CD4-positive, alpha-beta T cell (primary cell): ENCODE measurements at regions not wholly inside any gene's neighbourhood (a gene's known extent, or its start where the extent isn't known, plus 50 kb on each side); places are given as distances from the start of the nearest gene placed in this dataset.

Experiments used
- ATAC-seq: fragments of 200-7000 bp; cut with Tn5 transposase; one replicate; pipeline ENCODE4 v1.10.0; 2022; ENCODE audit warnings: mild to moderate bottlenecking; ENCODE audit not compliant: poor library complexity
- CTCF ChIA-PET: fragments of 350-600 bp; sonication (Branson Sonifier 250); formaldehyde crosslinking; loops from one replicate; lab custom pipeline; 2021; ENCODE audit warnings: antibody characterized with exemption, inconsistent platforms; lab: Charles Lee
- POLR2A ChIA-PET: fragments of 350-600 bp; sonication (Branson Sonifier 250); formaldehyde crosslinking; loops from one replicate; lab custom pipeline; 2021; ENCODE audit warnings: antibody characterized with exemption, inconsistent platforms; lab: Charles Lee
- DNase-seq, 14 experiments: peaks; one replicate each; pipeline ENCODE4 v3.0.0-alpha.2; 2013 to 2020; ENCODE audit warnings: mixed read lengths in 2 of 14
- H3K27ac ChIP-seq, 2 donors: one replicate each; pipeline versions ENCODE4 v1.5.1 to v1.7.0; 2013; ENCODE audit warnings: low read length in 2 of 2, low read depth in 1 of 2, mild to moderate bottlenecking in 1 of 2
- H3K27me3 ChIP-seq, 2 experiments: 1 replicate in 1 of 2; 2 replicates in 1 of 2; pipeline versions ENCODE4 v1.6.1 to v1.7.0; 2013; ENCODE audit warnings: low read length in 2 of 2, control low read depth in 1 of 2, mild to moderate bottlenecking in 1 of 2, moderate library complexity in 1 of 2; ENCODE audit not compliant: insufficient read depth in 2 of 2, control insufficient read depth in 1 of 2
- H3K36me3 ChIP-seq: one replicate; pipeline ENCODE4 v1.6.1; 2013; ENCODE audit warnings: low read length, control low read depth; ENCODE audit not compliant: insufficient read depth
- H3K4me1 ChIP-seq: one replicate; pipeline ENCODE4 v1.6.1; 2013; ENCODE audit warnings: low read length, control low read depth; ENCODE audit not compliant: insufficient read depth
- H3K4me3 ChIP-seq: one replicate; pipeline ENCODE4 v1.5.1; 2013; ENCODE audit warnings: mild to moderate bottlenecking, low read length, moderate library complexity
- H3K9me3 ChIP-seq, 2 experiments: 1 replicate in 1 of 2; 2 replicates in 1 of 2; pipeline versions ENCODE4 v1.6.1 to v1.7.0; 2013; ENCODE audit warnings: low read length in 2 of 2, mild to moderate bottlenecking in 2 of 2, control low read depth in 1 of 2, moderate library complexity in 1 of 2; ENCODE audit not compliant: control insufficient read depth in 1 of 2, insufficient read depth in 1 of 2
- H3K27ac Mint-ChIP-seq: one replicate; pipeline ENCODE4 v1.8.0; 2020; ENCODE audit warnings: mixed read lengths
- H3K27me3 Mint-ChIP-seq: one replicate; pipeline ENCODE4 v1.8.0; 2021; ENCODE audit warnings: mixed read lengths
- H3K36me3 Mint-ChIP-seq: one replicate; pipeline ENCODE4 v1.8.0; 2021; ENCODE audit warnings: low read depth, mixed read lengths
- H3K4me1 Mint-ChIP-seq: one replicate; pipeline ENCODE4 v1.8.0; 2021; ENCODE audit warnings: low read depth, mixed read lengths
- H3K4me3 Mint-ChIP-seq: one replicate; pipeline ENCODE4 v1.8.0; 2020; ENCODE audit warnings: mild to moderate bottlenecking, mixed read lengths
- H3K9me3 Mint-ChIP-seq: one replicate; pipeline ENCODE4 v1.8.0; 2020; ENCODE audit warnings: mixed read lengths
- intact Hi-C, 2 experiments: fragments of 100-400 bp; cut with DNase I in 1 of 2; cut with micrococcal nuclease in 1 of 2; formaldehyde crosslinking; loops; one replicate each; pipeline versions ENCODE4 v1.15.1 to v1.9.0; 2023 to 2025; cut with DNase I, micrococcal nuclease
- TF ChIP-seq, protein P1 (sequence below): fragments of 200-600 bp; IDR thresholded peaks from one replicate; pipeline ENCODE4 v1.8.0; 2022; ENCODE audit warnings: antibody characterized with exemption, mild to moderate bottlenecking

DNA sequence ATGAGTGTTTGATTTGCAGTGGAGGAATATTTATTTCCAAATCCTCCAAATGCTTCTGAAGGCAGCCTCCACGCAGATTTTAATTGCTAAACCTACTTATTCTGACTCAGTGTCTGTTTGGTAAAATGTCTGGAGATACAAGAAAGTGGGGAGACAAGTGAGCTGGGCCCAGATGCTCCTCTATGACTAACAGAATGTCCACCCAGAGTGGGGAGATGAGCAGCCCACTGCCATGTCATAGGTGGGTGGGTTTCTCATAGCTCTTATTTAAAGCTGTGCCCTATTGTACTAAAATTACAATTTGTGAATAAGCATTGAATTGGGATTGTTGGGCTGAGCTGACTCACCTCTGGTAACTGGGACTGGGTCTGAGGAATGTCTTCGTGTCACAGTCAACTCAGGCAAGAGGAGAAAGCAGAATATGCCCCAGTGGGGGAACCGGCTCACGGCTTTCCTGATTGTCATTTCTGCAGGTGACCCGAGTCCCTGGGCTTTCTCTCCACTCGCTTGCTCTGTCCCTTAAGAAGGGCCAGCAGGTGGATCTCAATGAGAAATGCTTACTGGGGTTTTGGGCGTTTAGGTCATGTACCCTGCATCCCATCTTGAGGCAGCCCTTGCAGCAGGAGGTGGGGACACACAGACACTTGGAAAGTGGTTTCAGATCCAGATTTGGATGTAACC is 116.3 kb upstream of the SPRED2 start:
- no peaks in the 10 kb centered on the region for H3K4me1 Mint-ChIP-seq
- DNase-seq, result no peak
- H3K27ac Mint-ChIP-seq, result no peak overlapping the region
- Histone ChIP-seq H3K27ac (no peak overlapping the region), H3K4me1 (peaks cover 4% of the 10 kb centered on the region), H3K9me3 (no peaks in the 10 kb centered on the region), H3K27me3 (no peaks in the 10 kb centered on the region), H3K4me3 (no peak overlapping the region), H3K36me3 (no peaks in the 10 kb centered on the region)
- no peak for ATAC-seq
- no peaks in the 10 kb centered on the region for H3K27me3 Mint-ChIP-seq
- CTCF ChIA-PET, result interaction anchor here (1.0 kb wide), 1 partner anchor 25 kb away, joined by 3 read pairs; no protein-coding TSS in a partner anchor
- TF ChIP-seq, protein P1, sequence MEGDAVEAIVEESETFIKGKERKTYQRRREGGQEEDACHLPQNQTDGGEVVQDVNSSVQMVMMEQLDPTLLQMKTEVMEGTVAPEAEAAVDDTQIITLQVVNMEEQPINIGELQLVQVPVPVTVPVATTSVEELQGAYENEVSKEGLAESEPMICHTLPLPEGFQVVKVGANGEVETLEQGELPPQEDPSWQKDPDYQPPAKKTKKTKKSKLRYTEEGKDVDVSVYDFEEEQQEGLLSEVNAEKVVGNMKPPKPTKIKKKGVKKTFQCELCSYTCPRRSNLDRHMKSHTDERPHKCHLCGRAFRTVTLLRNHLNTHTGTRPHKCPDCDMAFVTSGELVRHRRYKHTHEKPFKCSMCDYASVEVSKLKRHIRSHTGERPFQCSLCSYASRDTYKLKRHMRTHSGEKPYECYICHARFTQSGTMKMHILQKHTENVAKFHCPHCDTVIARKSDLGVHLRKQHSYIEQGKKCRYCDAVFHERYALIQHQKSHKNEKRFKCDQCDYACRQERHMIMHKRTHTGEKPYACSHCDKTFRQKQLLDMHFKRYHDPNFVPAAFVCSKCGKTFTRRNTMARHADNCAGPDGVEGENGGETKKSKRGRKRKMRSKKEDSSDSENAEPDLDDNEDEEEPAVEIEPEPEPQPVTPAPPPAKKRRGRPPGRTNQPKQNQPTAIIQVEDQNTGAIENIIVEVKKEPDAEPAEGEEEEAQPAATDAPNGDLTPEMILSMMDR, result no peak
- H3K36me3 Mint-ChIP-seq, result no peaks in the 10 kb centered on the region
- intact Hi-C loops, result no loop called here
- no peak overlapping the region for H3K4me3 Mint-ChIP-seq
- H3K9me3 Mint-ChIP-seq, result no peaks in the 10 kb centered on the region
- POLR2A ChIA-PET, result no interaction called here

DNA sequence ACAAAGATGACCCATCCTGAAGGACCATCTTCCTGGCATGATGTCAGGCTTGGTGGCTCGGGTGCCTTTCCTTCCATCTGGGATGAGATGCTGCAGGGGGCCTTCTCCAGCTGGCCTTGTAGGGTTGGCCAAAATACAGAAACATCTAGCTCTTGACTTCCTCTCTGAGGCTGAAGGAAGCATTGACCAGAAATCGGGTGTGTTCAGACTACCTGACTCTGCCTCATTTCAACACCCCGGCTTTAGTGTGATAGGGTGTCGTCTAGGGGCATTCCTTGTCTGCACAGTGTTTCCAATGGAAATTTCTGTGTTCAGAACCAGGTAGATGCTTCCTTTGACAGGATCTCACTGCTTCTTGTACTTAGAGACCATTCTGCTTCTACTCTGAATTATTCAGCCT is 115.7 kb upstream of the SPRED2 start:
- intact Hi-C loops, result no loop called here
- ATAC-seq, result no peak
- TF ChIP-seq, protein P1, result no peak
- ChIA-PET POLR2A (no interaction called here), CTCF (no interaction called here)
- Histone ChIP-seq H3K4me3 (no peak overlapping the region), H3K36me3 (no peaks in the 10 kb centered on the region), H3K4me1 (peaks cover under 1% of the 10 kb centered on the region), H3K27ac (no peak overlapping the region), H3K27me3 (no peaks in the 10 kb centered on the region), H3K9me3 (no peaks in the 10 kb centered on the region)
- DNase-seq, result no peak
- no peaks in the 10 kb centered on the region for H3K9me3 Mint-ChIP-seq
- no peaks in the 10 kb centered on the region for H3K36me3 Mint-ChIP-seq
- H3K4me3 Mint-ChIP-seq, result no peak overlapping the region
- no peaks in the 10 kb centered on the region for H3K27me3 Mint-ChIP-seq
- H3K4me1 Mint-ChIP-seq, result no peaks in the 10 kb centered on the region
- H3K27ac Mint-ChIP-seq, result no peak overlapping the region

DNA sequence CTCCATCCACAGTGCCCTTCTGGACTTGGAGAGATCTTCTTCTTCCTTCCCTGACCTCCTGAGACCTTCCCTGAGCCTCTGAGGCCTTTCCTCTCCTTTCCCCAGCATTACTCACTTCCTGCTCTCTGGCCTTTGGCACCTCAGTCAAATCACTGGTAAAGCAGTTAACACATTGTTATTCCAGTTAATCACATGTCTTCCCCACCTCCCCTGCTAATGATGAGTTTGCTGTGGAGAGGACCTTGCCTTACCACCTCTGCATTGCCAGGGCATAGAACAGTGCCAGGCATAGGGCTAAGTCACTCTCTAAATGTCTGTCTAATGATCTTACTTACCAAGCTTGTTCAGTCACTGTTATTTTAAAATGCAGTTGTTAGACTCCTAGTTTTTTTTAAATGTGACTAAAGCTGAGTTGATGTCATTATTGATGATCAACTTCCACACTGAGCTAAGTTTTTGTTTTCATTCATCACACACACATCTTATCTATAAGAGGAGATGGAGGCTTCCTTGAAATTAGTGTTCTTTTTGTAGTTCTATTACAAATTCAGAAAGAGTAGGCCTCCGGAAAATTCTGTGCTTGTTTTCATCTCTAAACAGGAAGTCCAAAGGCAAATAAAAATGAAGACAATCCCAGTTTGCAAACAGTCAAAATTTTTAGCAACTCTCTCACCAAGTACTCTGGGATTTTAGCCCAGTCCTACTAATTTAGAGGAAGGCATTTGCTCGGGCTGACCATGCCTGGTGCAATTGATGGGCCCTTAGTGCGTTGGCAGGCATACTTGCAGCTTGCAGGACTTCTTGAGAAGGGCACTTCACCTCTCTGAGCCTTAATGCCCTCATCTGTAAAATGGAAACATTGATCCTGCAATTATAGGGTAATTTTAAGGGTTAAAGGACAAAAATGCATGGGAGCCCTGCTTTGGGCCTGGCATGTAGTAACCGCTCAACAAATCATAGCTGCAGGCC is 113.7 kb upstream of the SPRED2 start:
- Histone ChIP-seq H3K36me3 (no peaks in the 10 kb centered on the region), H3K27ac (no peak overlapping the region), H3K27me3 (no peaks in the 10 kb centered on the region), H3K9me3 (no peaks in the 10 kb centered on the region), H3K4me1 (no peaks in the 10 kb centered on the region), H3K4me3 (no peak overlapping the region)
- Mint-ChIP-seq H3K4me1 (no peaks in the 10 kb centered on the region), H3K27me3 (no peaks in the 10 kb centered on the region), H3K9me3 (no peaks in the 10 kb centered on the region), H3K36me3 (no peaks in the 10 kb centered on the region), H3K27ac (no peak overlapping the region), H3K4me3 (no peak overlapping the region)
- intact Hi-C loops, result no loop called here
- TF ChIP-seq, protein P1, result no peak
- CTCF ChIA-PET, result no interaction called here
- DNase-seq (no peak), ATAC-seq (no peak)
- POLR2A ChIA-PET, result no interaction called here
